ENCODE measurements at regions not wholly inside any gene's neighbourhood (a gene's known extent, or its start where the extent isn't known, plus 50 kb on each side); places are given as distances from the start of the nearest gene placed in this dataset.

GRCh38 chrX:131704136-131704695 is 160.3 kb downstream of the OR13H1 start:
- Histone ChIP-seq H3K27me3 (ENCODE audit: insufficient read depth, low read length) (no peaks in the 10 kb centered on the region), H3K27ac (ENCODE audit: low read depth, low read length) (no peak overlapping the region), H3K4me3 (ENCODE audit: low read length) (no peak overlapping the region), H3K36me3 (ENCODE audit: insufficient read depth, low read length) (peaks cover 77% of the 10 kb centered on the region), H3K4me1 (ENCODE audit: insufficient read depth, low read length) (no peaks in the 10 kb centered on the region), H3K9ac (ENCODE audit: low read depth, low read length) (no peak overlapping the region), H3K9me3 (ENCODE audit: insufficient read depth, low read depth, low read length) (peaks cover 3% of the 10 kb centered on the region; the same call in 1 of the 2 replicates)
- WGBS = 97% methylated on average over 17 of the region's 17 CpGs

GRCh38 chrX:131709553-131709952 is 165.7 kb downstream of the OR13H1 start:
- WGBS = 98% methylated on average over 6 of the region's 6 CpGs
- no peaks in the 10 kb centered on the region for H3K27me3 ChIP-seq (ENCODE audit: insufficient read depth, low read length)
- H3K4me1 ChIP-seq (ENCODE audit: insufficient read depth, low read length) = no peaks in the 10 kb centered on the region
- peaks cover 20% of the 10 kb centered on the region for H3K9me3 ChIP-seq (ENCODE audit: insufficient read depth, low read depth, low read length)
- peaks cover 67% of the 10 kb centered on the region for H3K36me3 ChIP-seq (ENCODE audit: insufficient read depth, low read length)
- H3K27ac ChIP-seq (ENCODE audit: low read depth, low read length) = no peak overlapping the region
- no peak overlapping the region for H3K4me3 ChIP-seq (ENCODE audit: low read length)
- H3K9ac ChIP-seq (ENCODE audit: low read depth, low read length) = no peak overlapping the region

GRCh38 chrX:131711478-131711867 is 167.6 kb downstream of the OR13H1 start:
- WGBS = 95% methylated on average over 7 of the region's 8 CpGs
- H3K27me3 ChIP-seq (ENCODE audit: insufficient read depth, low read length) = no peaks in the 10 kb centered on the region
- no peak overlapping the region for H3K27ac ChIP-seq (ENCODE audit: low read depth, low read length)
- H3K4me3 ChIP-seq (ENCODE audit: low read length) = no peak overlapping the region
- H3K36me3 ChIP-seq (ENCODE audit: insufficient read depth, low read length) = peaks cover 49% of the 10 kb centered on the region
- H3K4me1 ChIP-seq (ENCODE audit: insufficient read depth, low read length) = no peaks in the 10 kb centered on the region
- H3K9me3 ChIP-seq (ENCODE audit: insufficient read depth, low read depth, low read length) = peaks cover 20% of the 10 kb centered on the region
- H3K9ac ChIP-seq (ENCODE audit: low read depth, low read length) = no peak overlapping the region

- peaks cover 52% of the 10 kb centered on the region for H3K36me3 ChIP-seq (ENCODE audit: insufficient read depth, low read length)
- H3K9ac ChIP-seq (ENCODE audit: low read depth, low read length) = no peak overlapping the region
- no peak overlapping the region for H3K4me3 ChIP-seq (ENCODE audit: low read length)
- H3K27ac ChIP-seq (ENCODE audit: low read depth, low read length) = no peak overlapping the region
- H3K9me3 ChIP-seq (ENCODE audit: insufficient read depth, low read depth, low read length) = peaks cover 13% of the 10 kb centered on the region; the same call in 1 of the 2 replicates
- no peaks in the 10 kb centered on the region for H3K4me1 ChIP-seq (ENCODE audit: insufficient read depth, low read length)
- no CpG with 5 or more reads among the region's 1 CpG for WGBS
- H3K27me3 ChIP-seq (ENCODE audit: insufficient read depth, low read length) = no peaks in the 10 kb centered on the region
Measured at GRCh38 chrX:131723646-131724045, 179.8 kb downstream of the OR13H1 start.

GRCh38 chrX:131724292-131724691 is 180.4 kb downstream of the OR13H1 start:
- no peak overlapping the region for H3K4me3 ChIP-seq (ENCODE audit: low read length)
- H3K27me3 ChIP-seq (ENCODE audit: insufficient read depth, low read length) = no peaks in the 10 kb centered on the region
- no peaks in the 10 kb centered on the region for H3K4me1 ChIP-seq (ENCODE audit: insufficient read depth, low read length)
- peaks cover 54% of the 10 kb centered on the region for H3K36me3 ChIP-seq (ENCODE audit: insufficient read depth, low read length)
- no peak overlapping the region for H3K27ac ChIP-seq (ENCODE audit: low read depth, low read length)
- no peak overlapping the region for H3K9ac ChIP-seq (ENCODE audit: low read depth, low read length)
- WGBS = 75% methylated on average over 1 of the region's 2 CpGs
- peaks cover 13% of the 10 kb centered on the region; the same call in 1 of the 2 replicates for H3K9me3 ChIP-seq (ENCODE audit: insufficient read depth, low read depth, low read length)

- peaks cover 13% of the 10 kb centered on the region; the same call in 1 of the 2 replicates for H3K9me3 ChIP-seq (ENCODE audit: insufficient read depth, low read depth, low read length)
- H3K4me3 ChIP-seq (ENCODE audit: low read length) = no peak overlapping the region
- no peaks in the 10 kb centered on the region for H3K27me3 ChIP-seq (ENCODE audit: insufficient read depth, low read length)
- H3K27ac ChIP-seq (ENCODE audit: low read depth, low read length) = no peak overlapping the region
- H3K4me1 ChIP-seq (ENCODE audit: insufficient read depth, low read length) = no peaks in the 10 kb centered on the region
- H3K9ac ChIP-seq (ENCODE audit: low read depth, low read length) = no peak overlapping the region
- H3K36me3 ChIP-seq (ENCODE audit: insufficient read depth, low read length) = peaks cover 51% of the 10 kb centered on the region
- WGBS = 79% methylated on average over 6 of the region's 7 CpGs
Measured at GRCh38 chrX:131725001-131725654, 181.3 kb downstream of the OR13H1 start.

- Histone ChIP-seq H3K27me3 (ENCODE audit: insufficient read depth, low read length) (no peaks in the 10 kb centered on the region), H3K9me3 (ENCODE audit: insufficient read depth, low read depth, low read length) (peaks cover 13% of the 10 kb centered on the region; the same call in 1 of the 2 replicates), H3K4me1 (ENCODE audit: insufficient read depth, low read length) (no peaks in the 10 kb centered on the region), H3K36me3 (ENCODE audit: insufficient read depth, low read length) (peaks cover 54% of the 10 kb centered on the region), H3K27ac (ENCODE audit: low read depth, low read length) (no peak overlapping the region), H3K9ac (ENCODE audit: low read depth, low read length) (no peak overlapping the region), H3K4me3 (ENCODE audit: low read length) (no peak overlapping the region)
- 93% methylated on average over 9 of the region's 9 CpGs for WGBS
Measured at GRCh38 chrX:131727778-131728177, 183.9 kb downstream of the OR13H1 start.

GRCh38 chrX:131728295-131729145 is 184.6 kb downstream of the OR13H1 start:
- H3K4me1 ChIP-seq (ENCODE audit: insufficient read depth, low read length) = no peaks in the 10 kb centered on the region
- no peak overlapping the region for H3K9ac ChIP-seq (ENCODE audit: low read depth, low read length)
- no peak overlapping the region for H3K27ac ChIP-seq (ENCODE audit: low read depth, low read length)
- no peak overlapping the region for H3K4me3 ChIP-seq (ENCODE audit: low read length)
- 96% methylated on average over 19 of the region's 19 CpGs for WGBS
- no peaks in the 10 kb centered on the region for H3K27me3 ChIP-seq (ENCODE audit: insufficient read depth, low read length)
- H3K36me3 ChIP-seq (ENCODE audit: insufficient read depth, low read length) = peaks cover 57% of the 10 kb centered on the region
- H3K9me3 ChIP-seq (ENCODE audit: insufficient read depth, low read depth, low read length) = peaks cover 13% of the 10 kb centered on the region; the same call in 1 of the 2 replicates

- Histone ChIP-seq H3K36me3 (ENCODE audit: insufficient read depth, low read length) (peaks cover 61% of the 10 kb centered on the region), H3K4me3 (ENCODE audit: low read length) (no peak overlapping the region), H3K9ac (ENCODE audit: low read depth, low read length) (no peak overlapping the region), H3K4me1 (ENCODE audit: insufficient read depth, low read length) (no peaks in the 10 kb centered on the region), H3K27ac (ENCODE audit: low read depth, low read length) (no peak overlapping the region), H3K9me3 (ENCODE audit: insufficient read depth, low read depth, low read length) (peaks cover 13% of the 10 kb centered on the region; the same call in 1 of the 2 replicates), H3K27me3 (ENCODE audit: insufficient read depth, low read length) (no peaks in the 10 kb centered on the region)
- 97% methylated on average over 15 of the region's 15 CpGs for WGBS
Measured at GRCh38 chrX:131729295-131729694, 185.4 kb downstream of the OR13H1 start.

GRCh38 chrX:131734621-131735020 is 190.7 kb downstream of the OR13H1 start:
- H3K9ac ChIP-seq (ENCODE audit: low read depth, low read length) = no peak overlapping the region
- no peak overlapping the region for H3K27ac ChIP-seq (ENCODE audit: low read depth, low read length)
- no peaks in the 10 kb centered on the region for H3K27me3 ChIP-seq (ENCODE audit: insufficient read depth, low read length)
- H3K4me1 ChIP-seq (ENCODE audit: insufficient read depth, low read length) = no peaks in the 10 kb centered on the region
- H3K36me3 ChIP-seq (ENCODE audit: insufficient read depth, low read length) = peaks cover 77% of the 10 kb centered on the region
- WGBS = 97% methylated on average over 9 of the region's 9 CpGs
- H3K9me3 ChIP-seq (ENCODE audit: insufficient read depth, low read depth, low read length) = no peaks in the 10 kb centered on the region
- H3K4me3 ChIP-seq (ENCODE audit: low read length) = no peak overlapping the region

GRCh38 chrX:131735127-131735526 is 191.3 kb downstream of the OR13H1 start:
- Histone ChIP-seq H3K9ac (ENCODE audit: low read depth, low read length) (no peak overlapping the region), H3K27me3 (ENCODE audit: insufficient read depth, low read length) (no peaks in the 10 kb centered on the region), H3K36me3 (ENCODE audit: insufficient read depth, low read length) (peaks cover 81% of the 10 kb centered on the region), H3K4me3 (ENCODE audit: low read length) (no peak overlapping the region), H3K27ac (ENCODE audit: low read depth, low read length) (no peak overlapping the region), H3K9me3 (ENCODE audit: insufficient read depth, low read depth, low read length) (no peaks in the 10 kb centered on the region), H3K4me1 (ENCODE audit: insufficient read depth, low read length) (no peaks in the 10 kb centered on the region)
- 96% methylated on average over 3 of the region's 3 CpGs for WGBS
